NOMO-1 treated with dmso at 0.1 percent for 144 hours (cell line): ENCODE measurements at regions not wholly inside any gene's neighbourhood (a gene's known extent, or its start where the extent isn't known, plus 50 kb on each side); places are given as distances from the start of the nearest gene placed in this dataset.

Experiments used
- DNase-seq: peaks from one replicate; lab custom pipeline; 2025; ENCODE audit not compliant: unreplicated experiment; lab: John Stamatoyannopoulos, UW

GRCh38 chr1:95415146-95415545 lies 181.1 kb downstream of the RWDD3 start:
- DNase-seq, result no peak

DNA sequence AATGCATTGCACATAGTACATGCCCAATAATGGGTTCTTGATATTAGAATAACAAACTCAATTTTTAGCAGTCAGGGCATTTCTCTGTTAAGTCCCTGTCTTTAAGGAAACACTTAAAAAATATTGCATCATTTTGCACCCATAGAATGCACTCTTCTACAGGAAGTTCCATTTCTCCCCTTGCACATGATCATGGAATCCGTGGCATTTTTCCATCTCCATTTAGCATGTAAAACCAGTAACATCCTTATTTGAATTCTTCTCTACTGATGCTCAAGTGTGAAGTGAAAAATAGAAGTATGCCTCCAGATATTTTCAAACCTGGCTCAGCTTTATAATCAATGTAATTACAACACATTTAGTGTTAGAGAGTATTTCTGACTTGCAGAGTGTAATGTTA lies 192.8 kb downstream of the RWDD3 start:
- DNase-seq, result no peak

DNA sequence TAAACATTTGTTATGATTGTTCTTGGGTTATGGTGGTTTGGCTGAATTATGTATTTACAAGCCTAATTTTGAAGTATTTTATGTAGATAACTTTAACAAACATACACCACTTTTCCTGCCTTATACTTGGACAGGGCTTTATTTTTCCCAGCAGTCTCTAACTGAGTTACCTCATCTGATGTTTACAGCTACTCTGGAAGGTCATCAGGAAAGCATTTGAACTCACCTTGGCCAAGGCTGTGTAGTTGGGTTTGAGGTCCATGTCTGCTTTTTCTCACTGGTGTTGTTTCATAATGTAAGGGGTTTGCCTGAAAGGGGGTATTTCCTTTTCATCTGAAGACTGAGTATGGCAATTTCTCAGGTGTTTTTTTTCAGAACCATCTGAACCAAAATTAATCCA lies 193.5 kb downstream of the RWDD3 start:
- no peak for DNase-seq

DNA sequence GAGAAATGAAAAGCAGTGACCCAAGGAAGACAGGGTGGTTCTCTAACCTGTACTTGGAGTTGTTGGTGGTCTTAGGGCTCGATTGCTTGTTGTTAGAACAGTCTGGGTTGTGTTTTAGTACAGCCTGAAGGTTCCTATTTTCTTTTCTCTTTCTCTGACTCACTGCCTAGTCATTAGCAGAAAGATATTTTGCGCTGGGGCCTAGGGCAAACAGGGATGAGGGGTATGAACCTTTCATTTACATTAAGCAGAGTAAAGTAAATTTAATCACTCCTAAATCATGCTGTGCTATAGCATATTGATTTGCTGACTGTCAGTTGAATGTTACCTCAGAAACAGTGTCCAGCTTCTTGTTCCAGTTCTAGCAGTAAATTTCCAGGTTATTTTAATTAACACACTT lies 197.2 kb downstream of the RWDD3 start:
- no peak for DNase-seq

DNA sequence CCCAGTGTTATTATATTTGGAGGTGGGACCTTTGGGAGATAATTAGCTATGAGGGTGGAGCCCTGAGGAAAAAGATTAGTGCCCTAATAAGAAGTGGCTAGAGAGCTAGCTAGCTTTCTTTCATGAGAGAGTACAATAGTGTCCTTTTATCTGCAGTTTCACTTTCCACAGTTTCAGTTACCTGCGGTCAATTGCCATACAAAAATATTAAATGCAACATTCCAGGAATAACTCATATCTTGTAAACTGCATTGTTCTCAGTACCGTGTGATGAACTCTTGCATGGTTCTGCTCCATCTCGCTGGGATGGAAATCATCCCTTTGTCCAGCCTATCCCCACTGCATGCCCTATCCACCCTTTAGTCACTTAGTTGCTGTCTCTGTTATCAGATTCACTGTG lies 201.6 kb downstream of the RWDD3 start:
- DNase-seq, result no peak

- no peak for DNase-seq
Measured at GRCh38 chr1:95437011-95437410, 203.0 kb downstream of the RWDD3 start.

GRCh38 chr1:95437781-95438180 lies 203.8 kb downstream of the RWDD3 start:
- no peak for DNase-seq

DNA sequence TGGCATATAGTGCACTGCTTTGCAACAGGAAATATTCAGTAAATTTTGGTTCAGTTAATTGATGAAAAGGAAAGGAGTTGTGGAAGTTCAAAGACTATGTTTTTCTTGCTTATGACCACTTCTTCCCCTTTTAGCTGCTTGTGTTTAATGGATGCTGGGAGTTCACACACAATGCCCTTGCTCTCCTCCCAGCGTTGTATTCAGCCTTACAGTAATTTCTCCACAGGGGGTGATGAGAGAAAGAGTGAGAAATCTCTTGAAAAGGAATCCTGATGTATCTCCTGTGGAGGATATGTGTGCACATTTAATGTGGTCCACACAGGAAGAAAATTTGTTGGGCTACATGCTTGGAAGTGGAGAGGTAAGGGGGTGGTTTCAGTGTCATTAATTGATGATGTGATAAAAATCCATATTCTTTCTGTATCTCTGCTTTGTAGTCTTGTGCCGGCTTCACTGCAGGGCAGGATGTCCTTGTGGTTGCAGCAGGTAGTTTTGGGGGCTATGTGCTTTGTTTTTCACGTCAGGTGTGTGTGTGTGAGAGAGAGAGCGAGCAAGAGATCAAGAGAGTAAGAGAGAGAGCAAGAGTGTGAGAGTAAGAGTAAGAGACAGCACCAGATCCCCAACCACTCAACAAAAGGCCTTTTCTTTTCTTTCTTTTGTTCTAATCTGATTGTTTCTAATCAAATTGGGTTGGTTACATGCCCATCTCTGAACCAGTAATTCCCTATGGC lies 204.4 kb downstream of the RWDD3 start:
- no peak for DNase-seq

DNA sequence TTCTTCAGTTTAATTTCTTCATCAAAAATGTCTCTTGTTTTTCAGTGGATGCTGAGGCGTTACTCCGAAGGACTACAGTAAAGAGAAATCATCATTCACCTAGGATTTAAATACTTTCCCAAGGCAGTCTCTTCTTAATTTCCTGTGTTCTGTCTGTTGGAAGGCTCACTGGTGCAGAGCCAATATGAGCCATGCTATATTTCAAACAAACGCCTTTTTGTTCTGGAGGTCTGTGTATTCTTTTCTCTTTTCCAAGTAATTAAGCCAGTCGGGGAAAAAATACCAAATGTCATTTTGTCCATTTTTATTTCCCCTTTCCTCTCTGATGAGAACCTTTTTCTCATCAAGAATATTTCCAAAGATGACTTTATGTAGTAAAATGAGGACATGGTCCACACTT lies 206.5 kb downstream of the RWDD3 start:
- no peak for DNase-seq

DNA sequence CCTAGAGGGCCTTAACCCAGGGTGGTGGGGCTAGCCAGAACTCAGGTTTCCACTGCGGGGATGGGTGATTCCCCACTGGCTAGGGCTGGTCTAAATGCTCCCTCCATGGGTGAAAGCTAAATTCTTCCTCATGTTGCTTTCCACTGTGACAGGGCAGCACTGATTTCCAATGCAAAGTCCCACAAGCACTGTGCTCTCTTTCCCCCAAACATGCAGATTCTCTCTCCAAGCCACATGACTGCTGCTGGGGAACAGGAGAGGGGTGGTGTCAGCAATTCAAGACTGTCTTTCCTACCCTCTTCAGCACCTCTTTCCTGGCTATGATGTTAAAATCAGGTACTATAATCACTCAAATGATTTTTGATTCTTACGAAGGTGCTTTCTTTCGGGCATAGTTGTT lies 215.5 kb downstream of the RWDD3 start:
- no peak for DNase-seq

DNA sequence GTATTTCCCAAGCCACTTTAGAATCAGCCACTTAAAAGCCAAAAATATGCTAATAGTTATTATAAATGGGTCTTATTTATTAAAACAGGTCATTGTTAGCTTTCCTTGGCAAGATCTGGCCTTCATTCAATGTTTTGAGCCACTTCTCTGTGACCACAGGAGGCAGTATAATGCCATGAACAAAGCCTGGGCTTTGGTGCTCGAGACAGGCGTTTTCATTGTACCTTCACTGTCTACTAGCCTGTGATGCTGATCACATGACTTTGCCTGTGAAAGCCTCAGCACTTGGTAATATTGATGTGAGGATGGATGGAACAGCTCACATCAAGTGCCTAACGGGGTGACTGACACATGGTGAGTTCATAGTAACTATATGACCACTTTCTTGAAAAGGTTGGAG lies 217.0 kb downstream of the RWDD3 start:
- DNase-seq, result no peak

DNA sequence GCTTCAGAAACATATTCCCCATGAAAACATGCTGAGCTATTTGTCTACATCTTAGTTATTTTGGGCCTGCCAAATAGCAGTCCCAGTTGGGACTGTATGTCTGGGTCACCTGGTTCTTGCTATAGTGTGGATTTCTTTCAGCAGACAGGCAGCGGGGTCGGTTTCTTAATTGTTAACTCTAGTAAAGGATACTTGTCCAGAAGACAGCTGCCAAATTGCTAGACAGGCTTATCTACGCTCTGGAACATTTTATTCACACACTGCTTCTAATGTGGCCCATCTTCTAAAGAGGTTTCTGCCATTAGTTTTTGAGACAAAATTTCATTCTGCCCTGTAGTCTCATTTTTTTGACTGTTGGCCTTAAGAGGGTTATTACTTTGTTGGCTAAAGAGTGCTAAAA lies 217.9 kb downstream of the RWDD3 start:
- no peak for DNase-seq

- DNase-seq, result no peak
Measured at GRCh38 chr1:95453053-95453452, 219.0 kb downstream of the RWDD3 start.

GRCh38 chr1:95467036-95467435 lies 233.0 kb downstream of the RWDD3 start:
- DNase-seq, result no peak

- DNase-seq, result no peak
Measured at GRCh38 chr1:95475686-95476457, 241.9 kb downstream of the RWDD3 start.

GRCh38 chr1:95496307-95496706 lies 262.3 kb downstream of the RWDD3 start:
- DNase-seq, result no peak

GRCh38 chr1:95496773-95497172 lies 262.8 kb downstream of the RWDD3 start:
- DNase-seq, result no peak

- no peak for DNase-seq
Measured at GRCh38 chr1:95497566-95497965, 263.6 kb downstream of the RWDD3 start.

- no peak for DNase-seq
Measured at GRCh38 chr1:95503278-95504030, 269.4 kb downstream of the RWDD3 start.

DNA sequence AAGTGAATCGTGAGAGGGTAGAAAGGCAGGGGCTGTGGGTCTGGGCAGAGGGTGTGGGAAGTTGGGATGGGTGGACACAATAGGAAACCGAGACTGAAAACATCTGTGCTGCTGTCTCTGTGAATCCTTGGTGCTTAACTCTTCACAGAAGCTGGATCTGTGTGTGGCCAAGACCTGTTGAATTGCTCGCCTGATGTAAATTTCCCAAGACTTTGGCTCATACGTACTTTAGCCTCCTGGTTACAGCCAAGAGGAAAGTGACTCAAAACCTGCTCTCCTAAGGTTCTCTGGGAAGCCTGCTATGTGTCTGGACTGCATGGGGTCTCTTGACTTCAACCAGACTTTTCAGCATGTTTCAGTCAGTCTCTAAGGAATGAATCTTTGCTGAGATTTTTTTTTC lies 270.3 kb downstream of the RWDD3 start:
- no peak for DNase-seq

DNA sequence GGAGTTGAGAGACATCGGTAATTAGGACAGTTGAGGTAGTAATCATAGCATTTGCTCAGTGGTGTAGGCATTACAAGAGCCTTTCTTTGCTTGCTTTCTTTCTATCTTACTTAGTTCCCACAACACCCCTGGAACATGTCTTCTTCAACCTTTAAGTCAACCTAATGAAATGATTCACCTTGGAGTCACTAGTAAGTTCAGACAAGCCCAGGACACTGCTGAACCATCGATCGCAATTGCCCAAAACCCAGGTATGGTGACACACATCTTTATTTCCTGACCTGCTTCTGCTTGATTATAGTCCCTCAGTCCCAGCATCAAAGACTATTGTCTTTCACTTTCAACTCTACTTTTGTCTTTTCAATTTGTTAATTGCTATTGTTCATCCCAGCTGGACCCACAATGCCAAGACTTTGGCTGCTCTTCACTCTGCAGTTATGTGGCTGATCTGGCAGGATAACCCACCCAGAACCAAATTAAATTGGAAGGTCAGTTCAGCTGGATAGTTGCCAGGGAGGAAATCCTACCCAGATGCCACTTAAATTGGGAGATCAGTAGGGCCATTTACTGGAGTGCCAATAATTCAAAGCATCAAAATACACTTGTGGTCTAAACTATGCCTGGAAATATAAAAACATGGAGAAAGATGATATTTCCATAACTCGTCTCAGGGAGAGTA lies 272.9 kb downstream of the RWDD3 start:
- DNase-seq, result no peak
